ENCODE measurements at regions not wholly inside any gene's neighbourhood (a gene's known extent, or its start where the extent isn't known, plus 50 kb on each side); places are given as distances from the start of the nearest gene placed in this dataset.

DNA sequence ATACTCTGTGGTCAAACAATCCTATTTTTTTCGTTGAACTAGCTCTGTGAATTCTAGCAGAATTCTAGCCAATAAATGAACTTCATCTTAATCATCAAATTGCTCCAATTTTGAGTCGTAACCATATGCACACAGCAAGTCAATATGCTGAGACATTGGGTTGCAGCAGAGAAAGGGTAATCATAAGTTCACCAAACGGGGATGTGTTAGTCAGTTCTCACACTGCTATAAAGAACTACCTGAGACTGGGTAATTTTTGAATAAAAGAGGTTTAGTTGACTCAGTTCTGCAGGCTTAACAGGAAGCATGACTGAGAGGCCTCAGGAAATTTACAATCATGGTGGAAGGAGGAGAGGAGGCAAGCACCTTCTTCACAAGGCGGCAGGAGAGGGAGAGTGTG, 67.7 kb upstream of the ABCC4 start:
- whole genome bisulfite sequencing, 2 donors: 86 to 93% methylated on average over 4 of the region's 4 CpGs
- H3K9me3 ChIP-seq (ENCODE audit: control insufficient read depth in 4 of 4, insufficient read depth in 3 of 4, low read length in 3 of 4): no peaks in the 10 kb centered on the region
- H3K36me3 ChIP-seq (ENCODE audit: control insufficient read depth in 4 of 4, insufficient read depth in 4 of 4, low read length in 4 of 4): no peaks in the 10 kb centered on the region

DNA sequence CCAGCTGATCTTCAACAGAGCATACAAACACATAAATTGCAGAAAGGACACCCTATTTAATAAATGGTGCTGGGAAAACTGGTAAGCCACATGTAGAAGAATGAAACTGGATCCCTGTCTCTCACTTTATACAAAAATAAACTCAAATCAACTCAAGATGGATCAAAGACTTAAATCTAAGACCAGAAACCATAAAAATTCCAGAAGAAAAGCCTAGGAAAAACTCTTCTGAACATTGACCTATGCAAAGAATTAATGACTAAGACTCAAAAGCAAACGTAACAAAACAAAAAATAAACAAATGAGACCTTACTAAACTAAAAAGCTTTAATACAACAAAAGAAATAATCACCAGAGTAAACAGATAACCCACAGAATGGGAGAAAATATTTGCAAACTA, 74.5 kb upstream of the ABCC4 start:
- Histone ChIP-seq H3K36me3 (ENCODE audit: control insufficient read depth in 4 of 4, insufficient read depth in 4 of 4, low read length in 4 of 4) (no peaks in the 10 kb centered on the region), H3K27me3 (ENCODE audit: control insufficient read depth in 3 of 3, insufficient read depth in 3 of 3, low read length in 2 of 3) (no peaks in the 10 kb centered on the region), H3K4me1 (ENCODE audit: control insufficient read depth in 5 of 5, insufficient read depth in 5 of 5, low read length in 5 of 5) (peaks cover 0 to 3% (median 0%) of the 10 kb centered on the region in 5 donors), H3K9me3 (ENCODE audit: control insufficient read depth in 4 of 4, insufficient read depth in 3 of 4, low read length in 3 of 4) (no peaks in the 10 kb centered on the region), H3K27ac (ENCODE audit: low read depth in 1 of 2, low read length in 1 of 2) (no peak overlapping the region), H3K4me3 (no peak overlapping the region), H3K9ac (ENCODE audit: insufficient read depth in 1 of 2, low read length in 2 of 2) (no peak overlapping the region)
- 0% methylated on average over 1 of the region's 1 CpG for WGBS, 2 donors
- DNase-seq (no peak), ATAC-seq (ENCODE audit: insufficient read depth, low FRiP score) (no peak)
- TF ChIP-seq, protein P1, sequence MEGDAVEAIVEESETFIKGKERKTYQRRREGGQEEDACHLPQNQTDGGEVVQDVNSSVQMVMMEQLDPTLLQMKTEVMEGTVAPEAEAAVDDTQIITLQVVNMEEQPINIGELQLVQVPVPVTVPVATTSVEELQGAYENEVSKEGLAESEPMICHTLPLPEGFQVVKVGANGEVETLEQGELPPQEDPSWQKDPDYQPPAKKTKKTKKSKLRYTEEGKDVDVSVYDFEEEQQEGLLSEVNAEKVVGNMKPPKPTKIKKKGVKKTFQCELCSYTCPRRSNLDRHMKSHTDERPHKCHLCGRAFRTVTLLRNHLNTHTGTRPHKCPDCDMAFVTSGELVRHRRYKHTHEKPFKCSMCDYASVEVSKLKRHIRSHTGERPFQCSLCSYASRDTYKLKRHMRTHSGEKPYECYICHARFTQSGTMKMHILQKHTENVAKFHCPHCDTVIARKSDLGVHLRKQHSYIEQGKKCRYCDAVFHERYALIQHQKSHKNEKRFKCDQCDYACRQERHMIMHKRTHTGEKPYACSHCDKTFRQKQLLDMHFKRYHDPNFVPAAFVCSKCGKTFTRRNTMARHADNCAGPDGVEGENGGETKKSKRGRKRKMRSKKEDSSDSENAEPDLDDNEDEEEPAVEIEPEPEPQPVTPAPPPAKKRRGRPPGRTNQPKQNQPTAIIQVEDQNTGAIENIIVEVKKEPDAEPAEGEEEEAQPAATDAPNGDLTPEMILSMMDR (IDR thresholded peaks at IDR 0.05; ENCODE audit: control extremely low read depth, extremely low read depth): no peak

More for the DNA sequence above, 67.7 kb upstream of the ABCC4 start:
- TF ChIP-seq, protein P1 (IDR thresholded peaks at IDR 0.05; ENCODE audit: control extremely low read depth, extremely low read depth): no peak
- DNase-seq (no peak), ATAC-seq (ENCODE audit: insufficient read depth, low FRiP score) (no peak)
- Histone ChIP-seq H3K27ac (ENCODE audit: low read depth in 1 of 2, low read length in 1 of 2) (no peak overlapping the region), H3K4me3 (no peak overlapping the region), H3K9ac (ENCODE audit: insufficient read depth in 1 of 2, low read length in 2 of 2) (no peak overlapping the region), H3K27me3 (ENCODE audit: control insufficient read depth in 3 of 3, insufficient read depth in 3 of 3, low read length in 2 of 3) (no peaks in the 10 kb centered on the region), H3K4me1 (ENCODE audit: control insufficient read depth in 5 of 5, insufficient read depth in 5 of 5, low read length in 5 of 5) (no peaks in the 10 kb centered on the region)

- peaks cover 0 to 3% (median 0%) of the 10 kb centered on the region in 5 donors for H3K4me1 ChIP-seq (ENCODE audit: control insufficient read depth in 5 of 5, insufficient read depth in 5 of 5, low read length in 5 of 5)
- DNase-seq: no peak
- WGBS, 2 donors: 75 to 86% methylated on average over 1 of the region's 1 CpG
- no peaks in the 10 kb centered on the region for H3K9me3 ChIP-seq (ENCODE audit: control insufficient read depth in 4 of 4, insufficient read depth in 3 of 4, low read length in 3 of 4)
- no peak overlapping the region for H3K4me3 ChIP-seq
- TF ChIP-seq, protein P1 (IDR thresholded peaks at IDR 0.05; ENCODE audit: control extremely low read depth, extremely low read depth): no peak
- no peak overlapping the region for H3K27ac ChIP-seq (ENCODE audit: low read depth in 1 of 2, low read length in 1 of 2)
- H3K27me3 ChIP-seq (ENCODE audit: control insufficient read depth in 3 of 3, insufficient read depth in 3 of 3, low read length in 2 of 3): no peaks in the 10 kb centered on the region
- ATAC-seq (ENCODE audit: insufficient read depth, low FRiP score): no peak
- H3K36me3 ChIP-seq (ENCODE audit: control insufficient read depth in 4 of 4, insufficient read depth in 4 of 4, low read length in 4 of 4): no peaks in the 10 kb centered on the region
- no peak overlapping the region for H3K9ac ChIP-seq (ENCODE audit: insufficient read depth in 1 of 2, low read length in 2 of 2)
Measured at GRCh38 chr13:95378603-95379002, 77.4 kb upstream of the ABCC4 start.
